SK-N-MC (cell line): ENCODE measurements at regions not wholly inside any gene's neighbourhood (a gene's known extent, or its start where the extent isn't known, plus 50 kb on each side); places are given as distances from the start of the nearest gene placed in this dataset.

Source experiments
- DNase-seq: peaks from one replicate; pipeline ENCODE4 v3.0.0-alpha.2; 2011; ENCODE audit warnings: low read depth, low spot score
- H3K27ac ChIP-seq: fragments of 200-600 bp; sonication (generic); 2 replicates; pipeline ENCODE4 v1.5.1; 2016; ENCODE audit warnings: mixed run types
- H3K36me3 ChIP-seq: fragments of 200-600 bp; sonication (generic); 2 replicates; pipeline ENCODE4 v1.6.1; 2017; ENCODE audit warnings: antibody characterized with exemption, low read length, mixed read lengths; ENCODE audit not compliant: insufficient read depth
- H3K4me3 ChIP-seq: fragments of 200-600 bp; sonication (generic); 2 replicates; pipeline ENCODE4 v1.5.1; 2016
- H3K9ac ChIP-seq: fragments of 200-600 bp; sonication (generic); 2 replicates; pipeline ENCODE4 v1.8.0; 2017; ENCODE audit warnings: mixed run types, mixed read lengths; ENCODE audit not compliant: insufficient read length
- H3K9me3 ChIP-seq: fragments of 200-600 bp; sonication (generic); 2 replicates; pipeline ENCODE4 v1.6.1; 2017; ENCODE audit warnings: low read depth, mild to moderate bottlenecking, antibody characterized with exemption, low read length, moderate library complexity, mixed read lengths
- EZH2 ChIP-seq: fragments of 200-600 bp; sonication (generic); IDR thresholded peaks from one replicate; pipeline ENCODE4 v1.6.1; 2017; ENCODE audit warnings: antibody characterized with exemption
- FOXP2 ChIP-seq: optimal IDR thresholded peaks from 2 replicates; pipeline ENCODE3; 2011; ENCODE audit warnings: mild to moderate bottlenecking, moderate library complexity; ENCODE audit not compliant: insufficient read depth; ENCODE audit errors: extremely low read length, control extremely low read depth
- POLR2AphosphoS5 ChIP-seq: IDR thresholded peaks from 2 replicates; pipeline ENCODE4 v1.6.1; 2012; ENCODE audit warnings: mild to moderate bottlenecking, low read depth, low read length, borderline replicate concordance

- Histone ChIP-seq H3K9me3 (no peaks in the 10 kb centered on the region), H3K4me3 (no peak overlapping the region)
These were observed 131.0 kb upstream of the IRS2 start for GRCh38 chr13:109917422-109917821.

DNA sequence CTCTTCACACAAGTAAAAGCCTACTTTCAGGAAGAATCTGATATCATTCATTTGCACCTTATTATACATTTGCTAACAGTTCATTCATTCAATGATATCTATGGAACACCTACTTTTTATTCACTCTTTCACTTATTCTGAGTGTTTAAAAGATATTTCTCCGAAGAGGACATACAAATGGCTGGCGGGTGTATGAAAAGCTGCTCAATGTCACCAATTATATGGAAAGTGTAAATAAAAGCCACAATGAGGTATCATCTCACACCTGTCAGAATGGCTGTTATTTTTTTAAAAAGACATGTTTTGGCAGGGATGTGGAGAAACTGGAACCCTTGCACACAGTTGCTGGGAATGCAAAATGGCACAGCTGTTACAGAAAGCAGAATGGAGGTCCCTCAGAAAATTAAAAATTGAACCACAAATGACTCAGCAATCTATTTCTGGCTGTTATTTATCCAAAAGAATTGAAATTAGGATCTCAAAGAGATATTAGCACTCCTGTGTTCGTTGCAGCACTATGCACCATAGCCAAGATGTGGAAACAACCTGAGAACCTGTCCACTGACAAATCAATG is 127.6 kb upstream of the IRS2 start:
- H3K4me3 ChIP-seq = no peak overlapping the region
- DNase-seq = no peak
- no peak for TF ChIP-seq POLR2AphosphoS5
- no peak for TF ChIP-seq FOXP2
- TF ChIP-seq EZH2 = no peak
- H3K27ac ChIP-seq = no peak overlapping the region
- H3K9ac ChIP-seq = no peak overlapping the region
- H3K36me3 ChIP-seq = no peaks in the 10 kb centered on the region
- no peaks in the 10 kb centered on the region for H3K9me3 ChIP-seq

More at GRCh38 chr13:109917422-109917821, 131.0 kb upstream of the IRS2 start:
- no peak overlapping the region for H3K27ac ChIP-seq
- no peak for DNase-seq
- TF ChIP-seq POLR2AphosphoS5 = no peak
- no peak for TF ChIP-seq FOXP2
- TF ChIP-seq EZH2 = no peak
- no peak overlapping the region for H3K9ac ChIP-seq
- no peaks in the 10 kb centered on the region for H3K36me3 ChIP-seq

DNA sequence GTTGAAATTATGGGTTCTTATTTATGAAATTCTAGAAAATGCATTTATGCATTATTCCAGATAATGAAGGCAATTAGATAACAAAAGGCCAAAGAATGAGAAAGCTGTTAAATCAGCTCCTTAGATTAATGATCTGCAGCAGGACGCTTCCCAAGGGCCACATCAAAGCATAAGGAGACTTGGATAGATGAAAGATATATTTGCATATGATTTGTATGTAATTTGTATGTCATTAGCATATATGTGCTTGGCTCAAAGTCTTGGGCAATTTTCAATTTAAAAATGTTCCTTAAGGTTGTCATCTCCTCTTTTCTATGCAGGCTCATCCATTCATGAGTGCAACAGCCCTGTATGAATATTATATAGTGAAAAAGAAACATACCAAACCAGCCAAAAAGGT is 126.8 kb upstream of the IRS2 start:
- Histone ChIP-seq H3K9me3 (no peaks in the 10 kb centered on the region), H3K36me3 (no peaks in the 10 kb centered on the region), H3K9ac (no peak overlapping the region), H3K27ac (no peak overlapping the region), H3K4me3 (no peak overlapping the region)
- no peak for DNase-seq
- TF ChIP-seq FOXP2 = no peak

DNA sequence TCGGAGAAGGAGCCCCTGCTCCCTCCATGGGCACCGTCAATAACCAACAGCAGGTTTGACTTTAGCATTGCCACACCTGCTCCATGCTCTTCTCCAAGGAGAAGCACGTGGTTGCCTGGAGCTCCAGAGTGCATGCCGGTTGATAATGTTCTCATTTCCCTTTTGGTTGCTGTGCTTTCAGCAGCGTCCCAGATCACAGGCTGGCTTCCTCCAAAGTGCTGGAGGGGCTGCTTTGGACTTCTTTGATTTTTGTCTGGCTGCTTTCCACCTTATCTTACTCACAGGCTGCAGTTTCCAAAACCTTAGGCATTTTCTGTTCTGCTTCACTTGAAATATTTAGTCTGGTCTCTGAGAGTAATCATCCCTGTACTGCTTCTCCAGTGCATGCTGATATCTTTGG is 123.8 kb upstream of the IRS2 start:
- H3K36me3 ChIP-seq = no peaks in the 10 kb centered on the region
- DNase-seq = no peak
- no peak overlapping the region for H3K4me3 ChIP-seq
- no peaks in the 10 kb centered on the region for H3K9me3 ChIP-seq
- H3K27ac ChIP-seq = no peak overlapping the region
- TF ChIP-seq EZH2 = no peak
- TF ChIP-seq FOXP2 = no peak
- TF ChIP-seq POLR2AphosphoS5 = no peak
- H3K9ac ChIP-seq = no peak overlapping the region

GRCh38 chr13:109906976-109907375 is 120.6 kb upstream of the IRS2 start:
- Histone ChIP-seq H3K9ac (no peak overlapping the region), H3K27ac (no peak overlapping the region), H3K9me3 (no peaks in the 10 kb centered on the region), H3K4me3 (no peak overlapping the region), H3K36me3 (no peaks in the 10 kb centered on the region)
- TF ChIP-seq FOXP2 (no peak), EZH2 (no peak), POLR2AphosphoS5 (no peak)
- no peak for DNase-seq

- no peak for DNase-seq
- Histone ChIP-seq H3K27ac (no peak overlapping the region), H3K9me3 (no peaks in the 10 kb centered on the region), H3K9ac (no peak overlapping the region), H3K4me3 (no peak overlapping the region), H3K36me3 (no peaks in the 10 kb centered on the region)
- TF ChIP-seq EZH2 (no peak), POLR2AphosphoS5 (no peak), FOXP2 (no peak)
These were observed 117.8 kb upstream of the IRS2 start for GRCh38 chr13:109904218-109904617.

- H3K4me3 ChIP-seq = no peak overlapping the region
- TF ChIP-seq FOXP2 (no peak), EZH2 (no peak), POLR2AphosphoS5 (no peak)
- no peak overlapping the region for H3K9ac ChIP-seq
- no peak for DNase-seq
- H3K27ac ChIP-seq = no peak overlapping the region
- H3K9me3 ChIP-seq = no peaks in the 10 kb centered on the region
- no peaks in the 10 kb centered on the region for H3K36me3 ChIP-seq
These were observed 114.4 kb upstream of the IRS2 start for GRCh38 chr13:109900741-109901140.

- no peak overlapping the region for H3K27ac ChIP-seq
- DNase-seq = no peak
- no peaks in the 10 kb centered on the region for H3K9me3 ChIP-seq
- no peaks in the 10 kb centered on the region for H3K36me3 ChIP-seq
- no peak for TF ChIP-seq FOXP2
- TF ChIP-seq POLR2AphosphoS5 = no peak
- TF ChIP-seq EZH2 = no peak
- no peak overlapping the region for H3K9ac ChIP-seq
- no peak overlapping the region for H3K4me3 ChIP-seq
These were observed 113.9 kb upstream of the IRS2 start for GRCh38 chr13:109900320-109900719.

DNA sequence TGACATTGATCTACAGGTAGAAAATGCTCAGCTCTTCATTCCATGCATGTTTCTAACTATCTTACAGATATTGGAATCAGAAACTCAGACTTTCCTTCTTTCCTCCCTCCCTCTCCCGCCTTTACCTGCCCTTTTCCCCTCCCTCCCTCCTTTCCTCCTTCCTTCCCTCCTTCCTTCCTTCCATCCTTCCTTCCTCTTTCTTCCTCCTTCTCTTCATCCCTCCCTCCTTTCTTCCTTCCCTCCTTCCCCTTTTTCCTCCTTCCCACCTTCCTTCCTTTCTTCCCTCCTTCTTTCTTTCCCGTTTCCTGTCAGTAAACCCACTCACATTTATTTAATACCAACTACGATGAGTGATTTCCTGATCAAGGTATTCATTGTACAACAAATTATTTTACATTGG is 113.4 kb upstream of the IRS2 start:
- H3K4me3 ChIP-seq = no peak overlapping the region
- no peak overlapping the region for H3K9ac ChIP-seq
- TF ChIP-seq POLR2AphosphoS5 (no peak), EZH2 (no peak), FOXP2 (no peak)
- no peak overlapping the region for H3K27ac ChIP-seq
- H3K9me3 ChIP-seq = no peaks in the 10 kb centered on the region
- no peaks in the 10 kb centered on the region for H3K36me3 ChIP-seq
- DNase-seq = no peak
